ENCODE measurements at regions not wholly inside any gene's neighbourhood (a gene's known extent, or its start where the extent isn't known, plus 50 kb on each side); places are given as distances from the start of the nearest gene placed in this dataset.

GRCh38 chr13:105278943-105279381, 1256.5 kb downstream of the EFNB2 start:
- H3K27ac ChIP-seq: no peak overlapping the region
- H3K27me3 ChIP-seq (replicated peaks): no peaks in the 10 kb centered on the region
- DNase-seq: no peak
- H3K36me3 ChIP-seq (replicated peaks): no peaks in the 10 kb centered on the region
- no peak overlapping the region for H3K4me3 ChIP-seq (ENCODE audit: low read depth, low read length)
- TF ChIP-seq CTCF (IDR thresholded peaks at IDR 0.05; ENCODE audit: low read depth, low read length, missing control alignments): no peak
- in situ Hi-C loops (cut with HindIII; ENCODE audit: low pct_ligation_motif_present, low sequenced_read_pairs): no loop called here

GRCh38 chr13:105276571-105276970, 1258.9 kb downstream of the EFNB2 start:
- TF ChIP-seq CTCF (IDR thresholded peaks at IDR 0.05; ENCODE audit: low read depth, low read length, missing control alignments): no peak
- in situ Hi-C loops (cut with HindIII; ENCODE audit: low pct_ligation_motif_present, low sequenced_read_pairs): no loop called here
- Histone ChIP-seq H3K27me3 (replicated peaks) (no peaks in the 10 kb centered on the region), H3K27ac (no peak overlapping the region), H3K36me3 (replicated peaks) (no peaks in the 10 kb centered on the region), H3K4me3 (ENCODE audit: low read depth, low read length) (no peak overlapping the region)
- no peak for DNase-seq

GRCh38 chr13:105273665-105274222, 1261.7 kb downstream of the EFNB2 start:
- DNase-seq: no peak
- Histone ChIP-seq H3K27ac (no peak overlapping the region), H3K4me3 (ENCODE audit: low read depth, low read length) (no peak overlapping the region), H3K27me3 (replicated peaks) (no peaks in the 10 kb centered on the region), H3K36me3 (replicated peaks) (no peaks in the 10 kb centered on the region)
- in situ Hi-C loops (cut with HindIII; ENCODE audit: low pct_ligation_motif_present, low sequenced_read_pairs): no loop called here
- no peak for TF ChIP-seq CTCF (IDR thresholded peaks at IDR 0.05; ENCODE audit: low read depth, low read length, missing control alignments)

- Histone ChIP-seq H3K27ac (no peak overlapping the region), H3K36me3 (replicated peaks) (no peaks in the 10 kb centered on the region), H3K4me3 (ENCODE audit: low read depth, low read length) (no peak overlapping the region), H3K27me3 (replicated peaks) (no peaks in the 10 kb centered on the region)
- DNase-seq: no peak
- in situ Hi-C loops (cut with HindIII; ENCODE audit: low pct_ligation_motif_present, low sequenced_read_pairs): no loop called here
- TF ChIP-seq CTCF (IDR thresholded peaks at IDR 0.05; ENCODE audit: low read depth, low read length, missing control alignments): no peak
These were observed 1262.5 kb downstream of the EFNB2 start for GRCh38 chr13:105272660-105273631.

- H3K4me3 ChIP-seq (ENCODE audit: low read depth, low read length): no peak overlapping the region
These were observed 1268.8 kb downstream of the EFNB2 start for GRCh38 chr13:105266615-105267014.

More at GRCh38 chr13:105266615-105267014, 1268.8 kb downstream of the EFNB2 start:
- H3K27ac ChIP-seq: no peak overlapping the region
- in situ Hi-C loops (cut with HindIII; ENCODE audit: low pct_ligation_motif_present, low sequenced_read_pairs): no loop called here
- no peaks in the 10 kb centered on the region for H3K27me3 ChIP-seq (replicated peaks)
- no peaks in the 10 kb centered on the region for H3K36me3 ChIP-seq (replicated peaks)
- no peak for DNase-seq
- TF ChIP-seq CTCF (IDR thresholded peaks at IDR 0.05; ENCODE audit: low read depth, low read length, missing control alignments): no peak

All from brain microvascular endothelial cell (primary cell).